H54 (cell line): ENCODE measurements at regions not wholly inside any gene's neighbourhood (a gene's known extent, or its start where the extent isn't known, plus 50 kb on each side); places are given as distances from the start of the nearest gene placed in this dataset.

Source experiments
- DNase-seq: peaks from one replicate; pipeline ENCODE4 v3.0.0; 2011; ENCODE audit warnings: low spot score, mixed read lengths; ENCODE audit not compliant: insufficient read length
- FAIRE-seq: peaks from 3 replicates; lab custom pipeline; 2011; peaks lifted over from hg19 to GRCh38; lab: Jason Lieb, UNC
- POLR2A ChIP-seq: IDR thresholded peaks from 2 replicates; pipeline ENCODE4 v1.6.1; 2011; ENCODE audit warnings: low read depth, mild to moderate bottlenecking, low read length

GRCh38 chr1:194975913-194976312 is 1632.3 kb downstream of the KCNT2 start:
- DNase-seq (peak; percentile 1), FAIRE-seq (peak; percentile 78)
- no peak for TF ChIP-seq POLR2A

- no peak for DNase-seq
- no peak for TF ChIP-seq POLR2A
- no peak for FAIRE-seq
Measured at GRCh38 chr1:194968916-194969315, 1639.3 kb downstream of the KCNT2 start.

GRCh38 chr1:194959795-194960194 is 1648.4 kb downstream of the KCNT2 start:
- TF ChIP-seq POLR2A: no peak
- no peak for DNase-seq
- no peak for FAIRE-seq

GRCh38 chr1:194952171-194952570 is 1656.1 kb downstream of the KCNT2 start:
- FAIRE-seq: no peak
- no peak for DNase-seq
- TF ChIP-seq POLR2A: no peak

GRCh38 chr1:194950584-194950983 is 1657.7 kb downstream of the KCNT2 start:
- TF ChIP-seq POLR2A: no peak
- no peak for FAIRE-seq
- no peak for DNase-seq

- FAIRE-seq (no peak), DNase-seq (no peak)
- TF ChIP-seq POLR2A: no peak
Measured at GRCh38 chr1:194940336-194941030, 1667.8 kb downstream of the KCNT2 start.

- no peak for DNase-seq
- no peak for FAIRE-seq
- TF ChIP-seq POLR2A: no peak
Measured at GRCh38 chr1:194935864-194936263, 1672.4 kb downstream of the KCNT2 start.

GRCh38 chr1:194931166-194931565 is 1677.1 kb downstream of the KCNT2 start:
- TF ChIP-seq POLR2A: no peak
- FAIRE-seq (peak; percentile 27), DNase-seq (no peak)

- DNase-seq (no peak), FAIRE-seq (no peak)
- TF ChIP-seq POLR2A: no peak
Measured at GRCh38 chr1:194930132-194930531, 1678.1 kb downstream of the KCNT2 start.

GRCh38 chr1:194929357-194929756 is 1678.9 kb downstream of the KCNT2 start:
- no peak for TF ChIP-seq POLR2A
- no peak for DNase-seq
- FAIRE-seq: no peak

GRCh38 chr1:194919146-194919545 is 1689.1 kb downstream of the KCNT2 start:
- TF ChIP-seq POLR2A: no peak
- FAIRE-seq (no peak), DNase-seq (no peak)

- DNase-seq (no peak), FAIRE-seq (no peak)
- TF ChIP-seq POLR2A: no peak
Measured at GRCh38 chr1:194917769-194918168, 1690.5 kb downstream of the KCNT2 start.

GRCh38 chr1:194908643-194909042 is 1699.6 kb downstream of the KCNT2 start:
- no peak for TF ChIP-seq POLR2A
- FAIRE-seq: no peak

GRCh38 chr1:194903524-194903923 is 1704.7 kb downstream of the KCNT2 start:
- DNase-seq (no peak), FAIRE-seq (no peak)
- no peak for TF ChIP-seq POLR2A

More at GRCh38 chr1:194908643-194909042, 1699.6 kb downstream of the KCNT2 start:
- DNase-seq: no peak

GRCh38 chr1:194889310-194889709 is 1702.9 kb upstream of the B3GALT2 start:
- no peak for TF ChIP-seq POLR2A
- FAIRE-seq: no peak
- no peak for DNase-seq

GRCh38 chr1:194870860-194871259 is 1684.4 kb upstream of the B3GALT2 start:
- no peak for FAIRE-seq
- TF ChIP-seq POLR2A: no peak

More at GRCh38 chr1:194870860-194871259, 1684.4 kb upstream of the B3GALT2 start:
- no peak for DNase-seq
